Liver (tissue), 8 donors: ENCODE measurements at regions not wholly inside any gene's neighbourhood (a gene's known extent, or its start where the extent isn't known, plus 50 kb on each side); places are given as distances from the start of the nearest gene placed in this dataset.
"Not testable (repeated sequence)": the region's sequence is repeated elsewhere in the genome, so short reads cannot be mapped to it uniquely, and the experiment has no call there.

Experiments used
- DNase-seq: peaks from one replicate; pipeline ENCODE4 v3.0.0-alpha.2; 2017; ENCODE audit warnings: low spot score
- H3K27ac ChIP-seq, 2 donors: one replicate each; pipeline ENCODE4 v1.7.0; 2013; ENCODE audit warnings: inconsistent platforms in 2 of 2, low read length in 2 of 2, control low read depth in 1 of 2, low read depth in 1 of 2, mild to moderate bottlenecking in 1 of 2
- H3K27me3 ChIP-seq, 4 donors: one replicate each; pipeline versions ENCODE4 v1.6.1 to v1.7.0; 2013; ENCODE audit warnings: low read length in 3 of 4, inconsistent platforms in 1 of 4, mild to moderate bottlenecking in 1 of 4, moderate library complexity in 1 of 4; ENCODE audit not compliant: control insufficient read depth in 4 of 4, insufficient read depth in 4 of 4
- H3K36me3 ChIP-seq, 4 donors: one replicate each; pipeline versions ENCODE4 v1.6.1 to v1.7.0; 2013; ENCODE audit warnings: low read length in 3 of 4, mild to moderate bottlenecking in 3 of 4, low read depth in 1 of 4, moderate library complexity in 1 of 4; ENCODE audit not compliant: control insufficient read depth in 4 of 4, insufficient read depth in 3 of 4
- H3K4me1 ChIP-seq, 4 donors: one replicate each; pipeline versions ENCODE4 v1.6.1 to v1.7.0; 2013; ENCODE audit warnings: low read length in 3 of 4, mild to moderate bottlenecking in 3 of 4, moderate library complexity in 1 of 4; ENCODE audit not compliant: control insufficient read depth in 4 of 4, insufficient read depth in 4 of 4
- H3K4me3 ChIP-seq, 3 donors: one replicate each; pipeline versions ENCODE4 v1.6.1 to v1.7.0; 2013; ENCODE audit warnings: low read length in 3 of 3, control low read depth in 1 of 3, low read depth in 1 of 3, mild to moderate bottlenecking in 1 of 3
- H3K9ac ChIP-seq, 2 donors: one replicate each; pipeline ENCODE4 v1.7.0; 2013; ENCODE audit warnings: low read length in 2 of 2, mild to moderate bottlenecking in 2 of 2, moderate library complexity in 2 of 2, control low read depth in 1 of 2, low read depth in 1 of 2
- H3K9me3 ChIP-seq, 4 donors: one replicate each; pipeline versions ENCODE4 v1.6.1 to v1.7.0; 2013; ENCODE audit warnings: low read length in 3 of 4; ENCODE audit not compliant: control insufficient read depth in 4 of 4
- FOXA1 ChIP-seq: IDR thresholded peaks from 2 replicates; pipeline ENCODE4 v1.6.1; 2016; ENCODE audit warnings: antibody characterized with exemption
- HNF4A ChIP-seq, 2 donors: conservative IDR thresholded peaks; 2 replicates each; pipeline ENCODE4 v1.6.1; 2016; ENCODE audit warnings: antibody characterized with exemption in 2 of 2, mild to moderate bottlenecking in 2 of 2
- HNF4G ChIP-seq: IDR thresholded peaks from 2 replicates; pipeline ENCODE4 v1.6.1; 2016; ENCODE audit warnings: antibody characterized with exemption
- JUND ChIP-seq, 2 donors: IDR thresholded peaks; 2 replicates each; pipeline ENCODE4 v1.6.1; 2016; ENCODE audit warnings: antibody characterized with exemption in 2 of 2
- NR2F2 ChIP-seq: IDR thresholded peaks from 2 replicates; pipeline ENCODE4 v1.6.1; 2016; ENCODE audit warnings: antibody characterized with exemption
- SP1 ChIP-seq: IDR thresholded peaks from 2 replicates; pipeline ENCODE4 v1.6.1; 2018; ENCODE audit warnings: antibody characterized with exemption, mild to moderate bottlenecking
- YY1 ChIP-seq: IDR thresholded peaks from 2 replicates; pipeline ENCODE4 v1.6.1; 2016; ENCODE audit warnings: antibody characterized with exemption, mild to moderate bottlenecking
- ZBTB33 ChIP-seq: IDR thresholded peaks from 2 replicates; pipeline ENCODE4 v1.6.1; 2016; ENCODE audit warnings: antibody characterized with exemption
- WGBS: extraction: QIAGEN DNeasy Blood & Tissue Kit; methylation state at CpG from one replicate; pipeline ENCODE4 v1.1.7; 2013; 5-methylcytosine and 5-hydroxymethylcytosine counted together
- TF ChIP-seq, protein P1 (sequence below): IDR thresholded peaks from 2 replicates; pipeline ENCODE4 v1.6.1; 2016; ENCODE audit warnings: antibody characterized with exemption, mild to moderate bottlenecking
- TF ChIP-seq, protein P2 (sequence below): fragments of 150-350 bp; IDR thresholded peaks from 2 replicates; pipeline ENCODE4 v1.5.1; 2017; ENCODE audit warnings: improper control_type of control experiment, low read depth, low read length; ENCODE audit not compliant: missing input control
- donor health status: healthy.
- donor health status: healthy.
- donor health status: healthy.
- donor health status: healthy.
- donor health status: healthy.

GRCh38 chr12:69173368-69173767 lies 66.0 kb upstream of the CPSF6 start:
- Histone ChIP-seq H3K27ac (no peak overlapping the region), H3K36me3 (no peaks in the 10 kb centered on the region), H3K9ac (no peak overlapping the region), H3K27me3 (no peaks in the 10 kb centered on the region), H3K4me1 (no peaks in the 10 kb centered on the region), H3K4me3 (no peak overlapping the region), H3K9me3 (peaks cover 0 to 7% (median 1%) of the 10 kb centered on the region in 4 donors)
- WGBS, result 70% methylated on average over 9 of the region's 9 CpGs
- TF ChIP-seq FOXA1 (no peak), HNF4G (no peak), NR2F2 (no peak), SP1 (no peak)
- no peak for DNase-seq

- TF ChIP-seq, protein P1, sequence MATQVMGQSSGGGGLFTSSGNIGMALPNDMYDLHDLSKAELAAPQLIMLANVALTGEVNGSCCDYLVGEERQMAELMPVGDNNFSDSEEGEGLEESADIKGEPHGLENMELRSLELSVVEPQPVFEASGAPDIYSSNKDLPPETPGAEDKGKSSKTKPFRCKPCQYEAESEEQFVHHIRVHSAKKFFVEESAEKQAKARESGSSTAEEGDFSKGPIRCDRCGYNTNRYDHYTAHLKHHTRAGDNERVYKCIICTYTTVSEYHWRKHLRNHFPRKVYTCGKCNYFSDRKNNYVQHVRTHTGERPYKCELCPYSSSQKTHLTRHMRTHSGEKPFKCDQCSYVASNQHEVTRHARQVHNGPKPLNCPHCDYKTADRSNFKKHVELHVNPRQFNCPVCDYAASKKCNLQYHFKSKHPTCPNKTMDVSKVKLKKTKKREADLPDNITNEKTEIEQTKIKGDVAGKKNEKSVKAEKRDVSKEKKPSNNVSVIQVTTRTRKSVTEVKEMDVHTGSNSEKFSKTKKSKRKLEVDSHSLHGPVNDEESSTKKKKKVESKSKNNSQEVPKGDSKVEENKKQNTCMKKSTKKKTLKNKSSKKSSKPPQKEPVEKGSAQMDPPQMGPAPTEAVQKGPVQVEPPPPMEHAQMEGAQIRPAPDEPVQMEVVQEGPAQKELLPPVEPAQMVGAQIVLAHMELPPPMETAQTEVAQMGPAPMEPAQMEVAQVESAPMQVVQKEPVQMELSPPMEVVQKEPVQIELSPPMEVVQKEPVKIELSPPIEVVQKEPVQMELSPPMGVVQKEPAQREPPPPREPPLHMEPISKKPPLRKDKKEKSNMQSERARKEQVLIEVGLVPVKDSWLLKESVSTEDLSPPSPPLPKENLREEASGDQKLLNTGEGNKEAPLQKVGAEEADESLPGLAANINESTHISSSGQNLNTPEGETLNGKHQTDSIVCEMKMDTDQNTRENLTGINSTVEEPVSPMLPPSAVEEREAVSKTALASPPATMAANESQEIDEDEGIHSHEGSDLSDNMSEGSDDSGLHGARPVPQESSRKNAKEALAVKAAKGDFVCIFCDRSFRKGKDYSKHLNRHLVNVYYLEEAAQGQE, result no peak
- no peak for TF ChIP-seq JUND (IDR thresholded peaks at IDR 0.05)
- no peak for TF ChIP-seq HNF4A (conservative IDR thresholded peaks at IDR 0.05)
- no peak for TF ChIP-seq NR2F2
- Histone ChIP-seq H3K9ac (no peak overlapping the region), H3K27me3 (no peaks in the 10 kb centered on the region), H3K36me3 (no peaks in the 10 kb centered on the region), H3K4me1 (no peaks in the 10 kb centered on the region), H3K9me3 (peaks cover 0 to 7% (median 1%) of the 10 kb centered on the region in 4 donors), H3K27ac (no peak overlapping the region), H3K4me3 (no peak overlapping the region)
- no peak for DNase-seq
These were observed 59.6 kb upstream of the CPSF6 start for GRCh38 chr12:69179786-69180185.

DNA sequence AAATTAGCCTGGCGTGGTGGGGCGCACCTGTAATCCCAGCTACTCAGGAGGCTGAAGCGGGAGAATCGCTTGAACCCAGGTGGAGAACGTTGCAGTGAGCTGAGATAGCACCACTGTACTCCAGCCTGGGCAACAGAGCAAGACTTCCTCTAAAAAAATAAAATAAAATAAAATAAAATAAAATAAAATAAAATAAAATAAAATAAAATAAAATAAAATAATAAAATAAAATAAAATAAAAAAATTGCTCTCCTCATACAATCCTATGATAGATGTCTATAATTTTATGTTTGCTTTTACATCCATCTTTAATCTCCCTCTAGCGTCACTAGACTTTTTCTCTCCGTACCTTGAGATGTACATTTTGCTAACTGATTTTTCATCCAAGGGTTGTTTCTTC lies 51.8 kb upstream of the CPSF6 start:
- DNase-seq, H3K27ac ChIP-seq, H3K27me3 ChIP-seq, H3K36me3 ChIP-seq, H3K4me1 ChIP-seq, H3K9me3 ChIP-seq, H3K9ac ChIP-seq, H3K4me3 ChIP-seq: not testable (repeated sequence)
- 68% methylated on average over 7 of the region's 7 CpGs for WGBS

- H3K27me3 ChIP-seq, result no peaks in the 10 kb centered on the region
- no peak overlapping the region for H3K9ac ChIP-seq
- TF ChIP-seq YY1 (no peak), SP1 (no peak), ZBTB33 (no peak)
- TF ChIP-seq, protein P2, sequence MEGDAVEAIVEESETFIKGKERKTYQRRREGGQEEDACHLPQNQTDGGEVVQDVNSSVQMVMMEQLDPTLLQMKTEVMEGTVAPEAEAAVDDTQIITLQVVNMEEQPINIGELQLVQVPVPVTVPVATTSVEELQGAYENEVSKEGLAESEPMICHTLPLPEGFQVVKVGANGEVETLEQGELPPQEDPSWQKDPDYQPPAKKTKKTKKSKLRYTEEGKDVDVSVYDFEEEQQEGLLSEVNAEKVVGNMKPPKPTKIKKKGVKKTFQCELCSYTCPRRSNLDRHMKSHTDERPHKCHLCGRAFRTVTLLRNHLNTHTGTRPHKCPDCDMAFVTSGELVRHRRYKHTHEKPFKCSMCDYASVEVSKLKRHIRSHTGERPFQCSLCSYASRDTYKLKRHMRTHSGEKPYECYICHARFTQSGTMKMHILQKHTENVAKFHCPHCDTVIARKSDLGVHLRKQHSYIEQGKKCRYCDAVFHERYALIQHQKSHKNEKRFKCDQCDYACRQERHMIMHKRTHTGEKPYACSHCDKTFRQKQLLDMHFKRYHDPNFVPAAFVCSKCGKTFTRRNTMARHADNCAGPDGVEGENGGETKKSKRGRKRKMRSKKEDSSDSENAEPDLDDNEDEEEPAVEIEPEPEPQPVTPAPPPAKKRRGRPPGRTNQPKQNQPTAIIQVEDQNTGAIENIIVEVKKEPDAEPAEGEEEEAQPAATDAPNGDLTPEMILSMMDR, result no peak
- no peaks in the 10 kb centered on the region for H3K9me3 ChIP-seq
- no peaks in the 10 kb centered on the region for H3K36me3 ChIP-seq
- H3K4me1 ChIP-seq, result no peaks in the 10 kb centered on the region
- no peak for DNase-seq
- WGBS, result 40% methylated on average over 4 of the region's 4 CpGs
- no peak overlapping the region for H3K4me3 ChIP-seq
- no peak overlapping the region for H3K27ac ChIP-seq
These were observed 49.9 kb upstream of the CPSF6 start for GRCh38 chr12:69189378-69189978.
